ENCODE measurements at regions not wholly inside any gene's neighbourhood (a gene's known extent, or its start where the extent isn't known, plus 50 kb on each side); places are given as distances from the start of the nearest gene placed in this dataset.

- TF ChIP-seq CTCF (IDR thresholded peaks at IDR 0.05; ENCODE audit: extremely low read depth in 1 of 2, insufficient read depth in 1 of 2, low read depth in 1 of 2, low read length in 2 of 2) (no peak), POLR2AphosphoS5 (IDR thresholded peaks at IDR 0.05; ENCODE audit: insufficient read depth, low read depth, low read length) (no peak), MAX (IDR thresholded peaks at IDR 0.05; ENCODE audit: insufficient read depth, insufficient read length) (no peak), GATA2 (IDR thresholded peaks at IDR 0.05; ENCODE audit: insufficient read depth, insufficient read length, low read depth, low read length) (no peak), POLR2A (IDR thresholded peaks at IDR 0.05; ENCODE audit: low read depth, low read length) (no peak), FOS (IDR thresholded peaks at IDR 0.05; ENCODE audit: borderline replicate concordance, insufficient read depth, low read length) (no peak), EZH2 (IDR thresholded peaks at IDR 0.05; ENCODE audit: borderline replicate concordance, low read depth, low read length, severe bottlenecking) (no peak)
Measured at GRCh38 chr9:129374231-129374630, 196.2 kb upstream of the IER5L start.

Measured in endothelial cell of umbilical vein (primary cell).